Esophagus muscularis mucosa (tissue), 3 donors: ENCODE measurements at regions not wholly inside any gene's neighbourhood (a gene's known extent, or its start where the extent isn't known, plus 50 kb on each side); places are given as distances from the start of the nearest gene placed in this dataset.

Experiments
- POLR2A ChIP-seq: fragments of 450-650 bp; IDR thresholded peaks from one replicate; pipeline ENCODE4 v1.6.1; 2017; ENCODE audit warnings: antibody characterized with exemption, moderate library complexity, mild to moderate bottlenecking, low read depth
- POLR2AphosphoS5 ChIP-seq, 2 donors: sonication (generic); formaldehyde crosslinking; IDR thresholded peaks; one replicate each; pipeline ENCODE4 v1.6.1; 2017; ENCODE audit warnings: antibody characterized with exemption in 2 of 2
- TF ChIP-seq, protein P1 (sequence below), 3 experiments: fragments of 200-600 bp in 2 of 3; fragments of 450-650 bp in 1 of 3; sonication (generic) in 2 of 3; IDR thresholded peaks; one replicate each; pipeline ENCODE4 v1.5.1; 2017 to 2019; ENCODE audit warnings: antibody characterized with exemption in 3 of 3, mild to moderate bottlenecking in 2 of 3, moderate library complexity in 1 of 3

DNA sequence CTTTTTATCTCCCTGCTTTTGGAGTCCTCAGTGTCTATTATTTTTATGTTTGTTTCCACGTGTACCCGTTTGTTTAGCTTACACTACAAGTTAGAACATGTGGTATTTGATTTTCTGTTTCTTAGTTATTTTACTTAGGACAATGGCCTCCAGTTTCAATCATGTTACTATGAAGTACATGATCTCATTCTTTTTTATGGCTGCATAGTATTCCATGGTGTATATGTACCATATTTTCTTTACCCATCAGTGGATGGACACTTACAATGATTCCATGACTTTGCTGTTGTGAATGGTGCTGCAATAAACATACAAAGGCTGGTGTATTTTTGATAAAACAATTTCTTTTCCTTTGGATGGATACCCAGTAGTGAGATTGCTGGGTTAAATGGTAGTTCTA, 269.5 kb downstream of the HS3ST3A1 start:
- no peak for TF ChIP-seq POLR2AphosphoS5 (IDR thresholded peaks at IDR 0.05)
- TF ChIP-seq, protein P1, sequence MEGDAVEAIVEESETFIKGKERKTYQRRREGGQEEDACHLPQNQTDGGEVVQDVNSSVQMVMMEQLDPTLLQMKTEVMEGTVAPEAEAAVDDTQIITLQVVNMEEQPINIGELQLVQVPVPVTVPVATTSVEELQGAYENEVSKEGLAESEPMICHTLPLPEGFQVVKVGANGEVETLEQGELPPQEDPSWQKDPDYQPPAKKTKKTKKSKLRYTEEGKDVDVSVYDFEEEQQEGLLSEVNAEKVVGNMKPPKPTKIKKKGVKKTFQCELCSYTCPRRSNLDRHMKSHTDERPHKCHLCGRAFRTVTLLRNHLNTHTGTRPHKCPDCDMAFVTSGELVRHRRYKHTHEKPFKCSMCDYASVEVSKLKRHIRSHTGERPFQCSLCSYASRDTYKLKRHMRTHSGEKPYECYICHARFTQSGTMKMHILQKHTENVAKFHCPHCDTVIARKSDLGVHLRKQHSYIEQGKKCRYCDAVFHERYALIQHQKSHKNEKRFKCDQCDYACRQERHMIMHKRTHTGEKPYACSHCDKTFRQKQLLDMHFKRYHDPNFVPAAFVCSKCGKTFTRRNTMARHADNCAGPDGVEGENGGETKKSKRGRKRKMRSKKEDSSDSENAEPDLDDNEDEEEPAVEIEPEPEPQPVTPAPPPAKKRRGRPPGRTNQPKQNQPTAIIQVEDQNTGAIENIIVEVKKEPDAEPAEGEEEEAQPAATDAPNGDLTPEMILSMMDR (IDR thresholded peaks at IDR 0.05): no peak
- no peak for TF ChIP-seq POLR2A
